Right lobe of liver (tissue), 6 donors: ENCODE measurements at regions not wholly inside any gene's neighbourhood (a gene's known extent, or its start where the extent isn't known, plus 50 kb on each side); places are given as distances from the start of the nearest gene placed in this dataset.

ENCODE experiments used
- ATAC-seq, 4 donors: fragments of 200-7000 bp; cut with Tn5 transposase; one replicate each; pipeline ENCODE4 v1.9.1; 2020; ENCODE audit warnings: mild to moderate bottlenecking in 4 of 4, moderate library complexity in 4 of 4
- DNase-seq, 3 donors: peaks; one replicate each; pipeline ENCODE4 v3.0.0-alpha.2; 2020
- H3K27ac ChIP-seq, 3 donors: fragments of 200-600 bp; one replicate each; pipeline ENCODE4 v1.8.0; 2022
- H3K27me3 ChIP-seq, 2 donors: fragments of 200-600 bp; one replicate each; pipeline ENCODE4 v1.8.0; 2022
- H3K36me3 ChIP-seq, 4 donors: fragments of 200-600 bp; sonication (generic) in 1 of 4; one replicate each; pipeline versions ENCODE4 v1.5.1 to v1.8.0; 2017 to 2022; ENCODE audit warnings: control low read depth in 1 of 4
- H3K4me1 ChIP-seq, 4 donors: fragments of 200-600 bp; sonication (generic) in 1 of 4; one replicate each; pipeline versions ENCODE4 v1.5.1 to v1.8.0; 2017 to 2022; ENCODE audit warnings: control low read depth in 1 of 4
- H3K4me3 ChIP-seq, 3 donors: fragments of 200-600 bp; one replicate each; pipeline ENCODE4 v1.8.0; 2022
- H3K9me3 ChIP-seq, 4 donors: fragments of 200-600 bp; sonication (generic) in 1 of 4; one replicate each; pipeline versions ENCODE4 v1.5.1 to v1.8.0; 2017 to 2022; ENCODE audit warnings: control low read depth in 1 of 4
- CTCF ChIP-seq, 4 donors: fragments of 200-600 bp in 3 of 4; fragments of 450-650 bp in 1 of 4; IDR thresholded peaks; one replicate each; pipeline versions ENCODE4 v1.5.1 to v1.8.0; 2016 to 2022; ENCODE audit warnings: antibody characterized with exemption in 4 of 4, mild to moderate bottlenecking in 2 of 4
- POLR2A ChIP-seq: fragments of 450-650 bp; IDR thresholded peaks from one replicate; pipeline ENCODE4 v1.6.1; 2017; ENCODE audit warnings: antibody characterized with exemption, mild to moderate bottlenecking
- WGBS: methylation state at CpG from one replicate; pipeline ENCODE4 v1.1.6; 2018; ENCODE audit warnings: low coverage, low lambda C conversion rate; ENCODE audit not compliant: insufficient coverage; ENCODE audit errors: missing lambda C conversion rate; 5-methylcytosine and 5-hydroxymethylcytosine counted together
- intact Hi-C, 2 donors: fragments of 100-400 bp; cut with DNase I; formaldehyde crosslinking; loops; one replicate each; pipeline versions ENCODE4 v1.11.2 to v1.14.1; 2022
- donor health status: DM: no; HTN: yes; CAD: no.
- donor health status: DM: no; HTN: no; CAD: no.
- donor health status: DM: no; HTN: no; CAD: no.
- donor health status: DM: no; HTN: yes; CAD: no.
- donor health status: DM: no; HTN: yes; CAD: no.

GRCh38 chr14:98103705-98104104, 1168.3 kb downstream of the BCL11B start:
- Histone ChIP-seq H3K4me3 (no peak overlapping the region), H3K4me1 (no peaks in the 10 kb centered on the region), H3K9me3 (no peaks in the 10 kb centered on the region), H3K27ac (no peak overlapping the region), H3K27me3 (no peaks in the 10 kb centered on the region), H3K36me3 (no peaks in the 10 kb centered on the region)
- 66% methylated on average over 2 of the region's 2 CpGs for WGBS
- ATAC-seq = no peak
- TF ChIP-seq POLR2A = no peak
- intact Hi-C loops = no loop called here
- no peak for DNase-seq

- H3K27ac ChIP-seq = no peak overlapping the region
- WGBS = 43% methylated on average over 3 of the region's 3 CpGs
- no peaks in the 10 kb centered on the region for H3K9me3 ChIP-seq
- intact Hi-C loops = no loop called here
- H3K4me3 ChIP-seq = no peak overlapping the region
- DNase-seq (no peak), ATAC-seq (no peak)
- no peaks in the 10 kb centered on the region for H3K4me1 ChIP-seq
- H3K27me3 ChIP-seq = no peaks in the 10 kb centered on the region
- TF ChIP-seq POLR2A (no peak), CTCF (IDR thresholded peaks at IDR 0.05) (no peak)
- no peaks in the 10 kb centered on the region for H3K36me3 ChIP-seq
Observed at GRCh38 chr14:98109326-98109725, 1162.7 kb downstream of the BCL11B start.

- ATAC-seq (no peak), DNase-seq (no peak)
- no peaks in the 10 kb centered on the region for H3K36me3 ChIP-seq
- no peaks in the 10 kb centered on the region for H3K27me3 ChIP-seq
- H3K9me3 ChIP-seq = no peaks in the 10 kb centered on the region
- H3K4me3 ChIP-seq = no peak overlapping the region
- intact Hi-C loops = no loop called here
- no peak overlapping the region for H3K27ac ChIP-seq
- TF ChIP-seq POLR2A (no peak), CTCF (IDR thresholded peaks at IDR 0.05) (no peak)
- no peaks in the 10 kb centered on the region for H3K4me1 ChIP-seq
- WGBS = 26% methylated on average over 5 of the region's 5 CpGs
Observed at GRCh38 chr14:98112194-98112780, 1159.7 kb downstream of the BCL11B start.

- H3K36me3 ChIP-seq = no peaks in the 10 kb centered on the region
- ATAC-seq (no peak), DNase-seq (no peak)
- H3K4me3 ChIP-seq = no peak overlapping the region
- no peaks in the 10 kb centered on the region for H3K9me3 ChIP-seq
- intact Hi-C loops = no loop called here
- no peak for TF ChIP-seq CTCF (IDR thresholded peaks at IDR 0.05)
- no peak for TF ChIP-seq POLR2A
- WGBS = 9% methylated on average over 3 of the region's 3 CpGs
- no peaks in the 10 kb centered on the region for H3K27me3 ChIP-seq
- H3K4me1 ChIP-seq = no peaks in the 10 kb centered on the region
- no peak overlapping the region for H3K27ac ChIP-seq
Observed at GRCh38 chr14:98114122-98114895, 1157.7 kb downstream of the BCL11B start.

GRCh38 chr14:98114946-98115345, 1157.1 kb downstream of the BCL11B start:
- ATAC-seq = no peak
- H3K27ac ChIP-seq = no peak overlapping the region
- no peaks in the 10 kb centered on the region for H3K27me3 ChIP-seq
- no peaks in the 10 kb centered on the region for H3K36me3 ChIP-seq
- H3K9me3 ChIP-seq = no peaks in the 10 kb centered on the region
- no peak overlapping the region for H3K4me3 ChIP-seq
- WGBS = 85% methylated on average over 1 of the region's 1 CpG
- H3K4me1 ChIP-seq = no peaks in the 10 kb centered on the region
- TF ChIP-seq CTCF (IDR thresholded peaks at IDR 0.05) (no peak), POLR2A (no peak)
- intact Hi-C loops = no loop called here
- DNase-seq = no peak
